ENCODE measurements at regions not wholly inside any gene's neighbourhood (a gene's known extent, or its start where the extent isn't known, plus 50 kb on each side); places are given as distances from the start of the nearest gene placed in this dataset.

DNA sequence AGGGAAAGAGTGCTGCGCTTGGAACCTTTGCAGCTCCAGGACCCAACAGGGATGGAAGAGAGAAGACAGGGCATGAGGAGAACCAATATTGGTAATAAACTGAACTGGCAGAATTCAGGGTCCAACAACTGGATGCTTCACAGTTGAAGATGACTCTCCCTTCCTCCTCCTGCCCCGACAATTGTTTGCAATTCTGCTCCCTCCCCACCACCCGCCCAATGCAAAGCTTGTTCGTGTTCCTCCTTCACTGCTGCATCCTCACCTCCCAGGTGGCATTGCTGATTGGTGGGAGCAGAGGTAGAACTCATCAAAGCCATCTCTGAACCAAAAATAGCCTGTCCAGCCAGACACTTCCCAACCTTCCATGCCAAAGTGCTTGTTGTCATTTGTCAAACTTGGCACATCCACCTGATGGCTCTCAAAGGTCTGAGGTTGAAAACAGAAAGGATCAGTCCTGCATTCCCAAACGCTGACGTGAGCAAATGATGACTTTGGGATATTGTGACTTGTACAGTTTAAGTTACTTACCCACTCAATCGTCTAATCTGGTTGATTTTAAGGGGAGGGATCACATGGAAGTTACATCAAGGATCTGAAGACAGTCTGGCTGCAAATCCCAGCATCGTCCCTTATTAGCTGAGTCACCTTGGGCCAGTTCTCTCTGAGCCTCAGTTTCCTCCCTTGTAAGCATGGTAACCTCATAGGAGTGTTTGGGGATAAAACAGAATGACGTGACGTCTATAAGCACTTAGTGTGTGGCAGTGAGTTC, 242.6 kb upstream of the CRY1 start:
- TF ChIP-seq FOXP2 (optimal IDR thresholded peaks at IDR 0.05; ENCODE audit: borderline replicate concordance, extremely low read depth, extremely low read length, insufficient read depth) (no peak), TAF1 (IDR thresholded peaks at IDR 0.05; ENCODE audit: borderline replicate concordance, insufficient read depth, low read length) (no peak), REST (IDR thresholded peaks at IDR 0.05; ENCODE audit: insufficient read depth in 1 of 2, low read depth in 2 of 2, low read length in 2 of 2) (no peak)
